Motor neuron (in vitro differentiated cells): ENCODE measurements at regions not wholly inside any gene's neighbourhood (a gene's known extent, or its start where the extent isn't known, plus 50 kb on each side); places are given as distances from the start of the nearest gene placed in this dataset.

Experiments
- ATAC-seq, 8 experiments: fragments of 200-7000 bp; cut with Tn5 transposase; replicated peaks in 6 of 8; 2 replicates each; pipeline ENCODE4 v1.8.0; 2021; ENCODE audit warnings: mild to moderate bottlenecking in 8 of 8, moderate library complexity in 8 of 8
- H3K27ac ChIP-seq, 2 donors: fragments of 250-450 bp; sonication (Bioruptor Pico); 2 replicates each; pipeline ENCODE4 v1.9.0; 2021; ENCODE audit warnings: antibody characterized with exemption in 2 of 2, mild to moderate bottlenecking in 2 of 2, moderate library complexity in 1 of 2
- H3K4me1 ChIP-seq, 2 donors: fragments of 250-450 bp; sonication (Bioruptor Pico); replicated peaks in 1 of 2; 2 replicates each; pipeline ENCODE4 v1.6.1; 2021; ENCODE audit warnings: antibody characterized with exemption in 2 of 2, mild to moderate bottlenecking in 2 of 2, moderate library complexity in 1 of 2
- H3K4me3 ChIP-seq, 5 donors: fragments of 250-450 bp; sonication (Bioruptor Pico); 2 replicates each; pipeline ENCODE4 v1.9.0; 2021; ENCODE audit warnings: antibody characterized with exemption in 5 of 5, mild to moderate bottlenecking in 5 of 5, moderate library complexity in 4 of 5
- WGBS, 10 experiments: fragments of 450-650 bp; shearing (Covaris generic); methylation state at CpG; one replicate each; pipeline ENCODE4 v1.0.0; 2022; 5-methylcytosine and 5-hydroxymethylcytosine counted together
- in situ Hi-C, 9 experiments: fragments of 400-800 bp; cut with MboI; loops; one replicate each; pipeline ENCODE4 v1.15.0; 2021; ENCODE audit warnings: low sequenced_read_pairs in 9 of 9, low pct_unique_long_range_greater_than_20kb in 2 of 9; ENCODE audit not compliant: unreplicated experiment in 9 of 9

GRCh38 chr16:87058728-87059250, 258.4 kb downstream of the C16orf95 start:
- in situ Hi-C loops, result loop anchor here in 8 of 9 experiments (10.0 to 25.0 kb wide), 4 partner anchors 229 to 496 kb away; partner anchors contain the start of genes FOXC2 (in 7 of the 8) and MTHFSD (in 3 of the 8)
- no peak overlapping the region for H3K4me3 ChIP-seq

GRCh38 chr16:87060034-87060986, 256.9 kb downstream of the C16orf95 start:
- Histone ChIP-seq H3K27ac (no peak overlapping the region), H3K4me1 (peaks cover 9 to 11% of the 10 kb centered on the region in 2 donors), H3K4me3 (no peak overlapping the region)
- in situ Hi-C loops, result loop anchor here in 7 of 9 experiments (10.0 to 25.0 kb wide), 4 partner anchors 227 to 498 kb away; partner anchors contain the start of genes FOXC2 (in 5 of the 7) and MTHFSD (in 3 of the 7)
- 24 to 100% (median 60%) methylated on average over 1 to 11 of the region's 16 CpGs; no CpG with 5 or more reads in 1 of the 10 experiments for WGBS, 10 experiments
- ATAC-seq, result peak in 2 of 8 experiments; percentile 42 to 61

More at GRCh38 chr16:87058728-87059250, 258.4 kb downstream of the C16orf95 start:
- ATAC-seq, result no peak
- H3K4me1 ChIP-seq, result no peaks in the 10 kb centered on the region
- H3K27ac ChIP-seq, result no peak overlapping the region
- 89 to 100% (median 94%) methylated on average over 3 to 14 of the region's 17 CpGs; no CpG with 5 or more reads in 4 of the 10 experiments for WGBS, 10 experiments

- 13 to 66% (median 48%) methylated on average over 2 to 5 of the region's 5 CpGs for WGBS, 10 experiments
- in situ Hi-C loops, result loop anchor here in 7 of 9 experiments (10.0 to 25.0 kb wide), 4 partner anchors 226 to 499 kb away; partner anchors contain the start of genes FOXC2 (in 5 of the 7) and MTHFSD (in 3 of the 7)
- Histone ChIP-seq H3K4me3 (no peak overlapping the region), H3K27ac (no peak overlapping the region), H3K4me1 (peaks cover 19 to 20% of the 10 kb centered on the region in 2 donors)
- no peak for ATAC-seq
Observed at GRCh38 chr16:87061243-87061920, 255.8 kb downstream of the C16orf95 start.

DNA sequence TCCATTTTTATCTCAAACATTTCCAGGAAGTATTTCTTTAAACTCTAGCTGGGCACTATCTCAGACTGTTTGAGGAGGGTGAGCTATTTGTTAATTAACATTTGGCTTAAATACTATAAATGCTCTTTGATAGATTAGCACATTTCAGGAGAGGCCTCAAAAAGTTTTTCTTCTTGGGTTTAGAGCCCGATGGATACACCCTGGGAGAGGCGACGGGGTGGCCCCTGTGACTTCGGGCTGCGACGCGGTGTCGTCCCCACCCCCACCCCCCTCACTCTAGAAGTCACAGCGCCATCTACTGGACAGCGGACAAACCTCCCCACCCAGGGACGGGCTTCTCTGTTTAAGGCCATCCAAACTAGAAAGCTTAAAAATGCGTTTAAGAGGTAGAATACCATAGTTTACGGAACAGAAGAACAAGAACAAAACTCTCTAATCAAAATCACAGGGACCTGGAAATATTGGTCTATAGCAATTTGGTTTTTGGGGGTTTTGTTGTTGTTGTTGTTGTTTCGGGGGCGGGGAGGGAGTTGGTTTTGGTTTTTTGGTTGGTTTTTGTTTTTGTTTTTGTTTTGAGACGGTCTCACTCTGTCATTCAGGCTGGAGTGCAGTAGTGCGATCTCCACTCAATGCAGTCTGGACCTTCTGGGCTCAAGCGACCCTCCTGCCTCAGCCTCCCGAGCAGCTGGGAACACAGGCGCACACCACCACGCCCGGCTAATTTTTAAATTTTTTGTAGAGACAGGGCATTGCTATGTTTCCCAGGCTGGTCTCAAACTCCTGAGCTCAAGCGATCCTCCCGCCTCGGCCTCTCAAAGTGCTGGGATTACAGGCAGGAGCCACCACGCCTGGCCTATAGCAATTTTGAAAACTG, 254.4 kb downstream of the C16orf95 start:
- ATAC-seq, result peak; percentile 76 to 93 (median 86)
- peaks cover 23 to 30% of the 10 kb centered on the region in 2 donors for H3K4me1 ChIP-seq
- in situ Hi-C loops, result loop anchor here in 7 of 9 experiments (10.0 to 25.0 kb wide), 4 partner anchors 224 to 501 kb away; partner anchors contain the start of genes FOXC2 (in 5 of the 7) and MTHFSD (in 3 of the 7)
- H3K4me3 ChIP-seq, result no peak overlapping the region
- no peak overlapping the region for H3K27ac ChIP-seq
- 0 to 91% (median 64%) methylated on average over 1 to 10 of the region's 26 CpGs for WGBS, 10 experiments

- 69 to 97% (median 90%) methylated on average over 1 to 19 of the region's 19 CpGs for WGBS, 10 experiments
- in situ Hi-C loops, result loop anchor here in 7 of 9 experiments (10.0 to 25.0 kb wide), 4 partner anchors 224 to 501 kb away; partner anchors contain the start of genes FOXC2 (in 5 of the 7) and MTHFSD (in 3 of the 7)
- Histone ChIP-seq H3K4me1 (peaks cover 30 to 38% of the 10 kb centered on the region in 2 donors), H3K27ac (no peak overlapping the region), H3K4me3 (no peak overlapping the region)
- no peak for ATAC-seq
Observed at GRCh38 chr16:87063543-87063942, 253.6 kb downstream of the C16orf95 start.

DNA sequence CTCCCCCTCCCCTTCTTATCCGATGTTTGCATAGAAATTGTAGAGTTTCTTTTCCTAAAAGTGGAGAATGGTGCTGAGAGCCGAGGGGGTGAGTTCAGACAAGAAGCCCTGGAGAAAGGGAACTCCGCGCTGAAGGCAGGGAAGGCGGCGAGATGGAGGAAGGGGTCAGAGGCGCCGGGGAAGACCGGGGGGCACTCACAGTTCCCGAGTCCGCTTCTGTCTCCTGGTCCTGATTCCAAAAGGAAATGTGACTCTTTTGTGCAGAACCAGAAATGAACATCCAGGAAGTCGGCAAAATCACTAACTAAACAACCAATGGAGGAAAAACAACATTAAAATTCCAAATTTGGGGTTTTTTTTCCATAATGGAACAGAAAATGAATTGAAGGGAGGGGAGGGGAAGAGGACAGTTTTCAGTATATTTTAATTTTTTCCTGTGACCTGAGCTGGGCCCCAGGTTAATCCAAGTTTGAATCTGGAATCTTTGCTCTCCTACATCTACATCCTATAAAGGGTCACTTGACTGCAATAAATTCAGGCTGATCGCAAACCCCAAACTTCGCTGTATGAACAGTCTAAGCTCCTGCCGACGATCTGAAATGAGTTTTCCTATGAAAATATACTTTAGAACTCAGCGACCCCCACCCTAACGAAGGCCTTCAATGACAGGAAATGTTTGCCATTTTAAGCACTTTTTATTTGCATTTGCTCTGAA, 252.3 kb downstream of the C16orf95 start:
- no peak for ATAC-seq
- Histone ChIP-seq H3K27ac (no peak overlapping the region), H3K4me3 (no peak overlapping the region), H3K4me1 (peaks cover 39 to 49% of the 10 kb centered on the region in 2 donors)
- in situ Hi-C loops, result loop anchor here in 7 of 9 experiments (10.0 to 25.0 kb wide), 4 partner anchors 222 to 503 kb away; partner anchors contain the start of genes FOXC2 (in 5 of the 7) and MTHFSD (in 3 of the 7)
- 25 to 81% (median 54%) methylated on average over 1 to 17 of the region's 18 CpGs for WGBS, 10 experiments

GRCh38 chr16:87065446-87066132, 251.6 kb downstream of the C16orf95 start:
- no peak overlapping the region for H3K4me3 ChIP-seq
- WGBS, 10 experiments, result 59 to 93% (median 70%) methylated on average over 1 to 9 of the region's 14 CpGs; no CpG with 5 or more reads in 2 of the 10 experiments
- H3K27ac ChIP-seq, result peak overlapping the region in 1 of 2 donors; percentile 36
- in situ Hi-C loops, result loop anchor here in 7 of 9 experiments (10.0 to 25.0 kb wide), 4 partner anchors 222 to 503 kb away; partner anchors contain the start of genes FOXC2 (in 5 of the 7) and MTHFSD (in 3 of the 7)
- ATAC-seq, result no peak
- peaks cover 42 to 52% of the 10 kb centered on the region in 2 donors for H3K4me1 ChIP-seq

DNA sequence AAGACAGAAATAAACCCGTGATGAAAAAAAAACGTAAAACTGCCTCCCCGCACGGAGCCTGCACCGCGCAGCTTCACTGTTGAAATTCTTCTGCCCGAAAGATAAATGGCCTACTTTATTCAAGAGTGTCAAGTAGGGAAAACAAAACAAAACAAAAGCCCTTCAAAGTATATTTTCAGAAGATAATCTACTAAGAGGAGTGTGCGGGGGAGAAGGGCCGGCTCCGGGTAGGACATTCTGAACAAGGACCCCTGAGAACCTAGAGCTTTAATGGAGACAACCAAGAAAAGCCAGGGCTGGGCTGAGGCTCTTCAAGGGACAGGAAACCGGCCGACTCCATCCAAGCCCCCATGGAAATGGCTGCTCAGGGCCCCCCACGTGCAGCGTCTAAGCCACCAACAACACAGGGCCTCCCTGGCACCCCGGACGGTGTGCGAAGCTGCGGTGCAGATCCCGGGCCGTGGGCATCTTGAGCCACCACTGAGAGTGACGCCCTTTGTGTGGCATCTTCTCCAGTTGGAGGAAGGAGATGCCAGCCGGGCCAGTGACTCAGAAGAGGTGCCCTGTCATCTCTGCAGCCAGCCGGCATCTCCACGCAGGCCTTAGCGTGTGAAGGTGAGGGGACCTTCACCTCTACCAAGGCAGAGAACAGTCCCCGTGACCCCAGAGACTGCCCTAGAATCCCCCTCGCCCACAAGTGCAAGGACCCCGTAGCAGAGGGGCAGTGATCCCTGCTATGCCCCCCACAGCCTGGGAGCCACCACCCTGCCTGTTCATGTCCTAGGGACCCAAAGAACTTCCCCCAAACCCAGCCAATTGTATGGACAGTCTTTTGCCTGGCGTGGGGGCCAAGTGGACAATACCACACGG, 250.8 kb downstream of the C16orf95 start:
- Histone ChIP-seq H3K4me1 (peaks cover 42 to 52% of the 10 kb centered on the region in 2 donors), H3K4me3 (no peak overlapping the region), H3K27ac (peak overlapping the region in 1 of 2 donors; percentile 36)
- ATAC-seq, result no peak
- in situ Hi-C loops, result loop anchor here in 7 of 9 experiments (10.0 to 25.0 kb wide), 4 partner anchors 221 to 504 kb away; partner anchors contain the start of genes FOXC2 (in 5 of the 7) and MTHFSD (in 3 of the 7)
- WGBS, 10 experiments, result 60 to 100% (median 81%) methylated on average over 1 to 20 of the region's 30 CpGs; no CpG with 5 or more reads in 2 of the 10 experiments

- Histone ChIP-seq H3K4me3 (no peak overlapping the region), H3K27ac (no peak overlapping the region), H3K4me1 (peaks cover 42 to 52% of the 10 kb centered on the region in 2 donors)
- WGBS, 10 experiments, result 60 to 100% (median 90%) methylated on average over 5 to 9 of the region's 24 CpGs; no CpG with 5 or more reads in 6 of the 10 experiments
- no peak for ATAC-seq
- in situ Hi-C loops, result loop anchor here in 7 of 9 experiments (10.0 to 25.0 kb wide), 4 partner anchors 220 to 505 kb away; partner anchors contain the start of genes FOXC2 (in 5 of the 7) and MTHFSD (in 3 of the 7)
Observed at GRCh38 chr16:87067003-87067556, 250.1 kb downstream of the C16orf95 start.
